ENCODE measurements at regions not wholly inside any gene's neighbourhood (a gene's known extent, or its start where the extent isn't known, plus 50 kb on each side); places are given as distances from the start of the nearest gene placed in this dataset.

DNA sequence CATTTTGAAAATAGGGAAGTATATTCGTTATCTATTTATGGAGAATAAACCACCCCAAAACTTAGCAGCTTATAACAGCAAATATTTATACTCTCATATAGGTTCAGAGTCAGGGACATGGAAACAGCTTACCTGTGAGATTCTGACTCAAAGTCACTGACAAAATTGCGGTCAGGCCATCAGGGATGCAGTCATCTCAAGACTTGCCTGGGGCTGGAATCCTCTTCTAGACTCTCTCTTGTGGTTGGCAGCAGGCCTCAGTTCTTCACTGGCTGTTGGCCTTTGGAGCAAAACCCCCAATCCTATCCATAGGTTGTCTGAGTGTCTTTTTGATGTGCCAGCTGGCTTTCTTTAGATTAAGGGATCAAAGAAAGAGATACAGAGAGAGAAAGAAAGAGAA lies 275.6 kb downstream of the SEC61B start:
- no peak for TF ChIP-seq POLR2AphosphoS5 (IDR thresholded peaks at IDR 0.05)
- TF ChIP-seq, protein P1, sequence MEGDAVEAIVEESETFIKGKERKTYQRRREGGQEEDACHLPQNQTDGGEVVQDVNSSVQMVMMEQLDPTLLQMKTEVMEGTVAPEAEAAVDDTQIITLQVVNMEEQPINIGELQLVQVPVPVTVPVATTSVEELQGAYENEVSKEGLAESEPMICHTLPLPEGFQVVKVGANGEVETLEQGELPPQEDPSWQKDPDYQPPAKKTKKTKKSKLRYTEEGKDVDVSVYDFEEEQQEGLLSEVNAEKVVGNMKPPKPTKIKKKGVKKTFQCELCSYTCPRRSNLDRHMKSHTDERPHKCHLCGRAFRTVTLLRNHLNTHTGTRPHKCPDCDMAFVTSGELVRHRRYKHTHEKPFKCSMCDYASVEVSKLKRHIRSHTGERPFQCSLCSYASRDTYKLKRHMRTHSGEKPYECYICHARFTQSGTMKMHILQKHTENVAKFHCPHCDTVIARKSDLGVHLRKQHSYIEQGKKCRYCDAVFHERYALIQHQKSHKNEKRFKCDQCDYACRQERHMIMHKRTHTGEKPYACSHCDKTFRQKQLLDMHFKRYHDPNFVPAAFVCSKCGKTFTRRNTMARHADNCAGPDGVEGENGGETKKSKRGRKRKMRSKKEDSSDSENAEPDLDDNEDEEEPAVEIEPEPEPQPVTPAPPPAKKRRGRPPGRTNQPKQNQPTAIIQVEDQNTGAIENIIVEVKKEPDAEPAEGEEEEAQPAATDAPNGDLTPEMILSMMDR (IDR thresholded peaks at IDR 0.05): no peak
- no peak for TF ChIP-seq EP300 (IDR thresholded peaks at IDR 0.05)
- TF ChIP-seq POLR2A (IDR thresholded peaks at IDR 0.05): no peak

All from upper lobe of left lung (tissue), 4 donors.